Prostate gland (tissue), 2 donors: ENCODE measurements at regions not wholly inside any gene's neighbourhood (a gene's known extent, or its start where the extent isn't known, plus 50 kb on each side); places are given as distances from the start of the nearest gene placed in this dataset.
A peak's percentile ranks its signal among the peaks of the same experiment; 100 is the strongest.

ENCODE experiments used
- CTCF ChIP-seq, 4 experiments: fragments of 200-600 bp in 2 of 4; fragments of 450-650 bp in 2 of 4; sonication (generic) in 2 of 4; IDR thresholded peaks; 1 replicate in 3 of 4; 2 replicates in 1 of 4; pipeline ENCODE4 v1.5.1; 2016 to 2019; ENCODE audit warnings: antibody characterized with exemption in 4 of 4, mild to moderate bottlenecking in 2 of 4, moderate library complexity in 2 of 4
- POLR2AphosphoS5 ChIP-seq: sonication (generic); formaldehyde crosslinking; IDR thresholded peaks from one replicate; pipeline ENCODE4 v1.6.1; 2017; ENCODE audit warnings: antibody characterized with exemption

GRCh38 chr6:69594405-69594804 lies 202.4 kb downstream of the LMBRD1 start:
- TF ChIP-seq CTCF (IDR thresholded peaks at IDR 0.05) = no peak
- peak; percentile 52 for TF ChIP-seq POLR2AphosphoS5
